IPS DF 6.9 (cell line): ENCODE measurements at regions not wholly inside any gene's neighbourhood (a gene's known extent, or its start where the extent isn't known, plus 50 kb on each side); places are given as distances from the start of the nearest gene placed in this dataset.

ENCODE experiments used
- DNase-seq: peaks from one replicate; pipeline ENCODE4 v3.0.0-alpha.2; 2013; ENCODE audit warnings: low read depth, low spot score
- H3K27ac ChIP-seq: one replicate; pipeline ENCODE4 v1.5.1; 2013; ENCODE audit warnings: low read length, control low read depth
- H3K27me3 ChIP-seq: 2 replicates; pipeline ENCODE4 v1.6.1; 2013; ENCODE audit warnings: mild to moderate bottlenecking, low read length; ENCODE audit not compliant: control insufficient read depth, insufficient read depth
- H3K36me3 ChIP-seq: 2 replicates; pipeline ENCODE4 v1.6.1; 2013; ENCODE audit warnings: low read length; ENCODE audit not compliant: control insufficient read depth, insufficient read depth
- H3K4me1 ChIP-seq: 2 replicates; pipeline ENCODE4 v1.6.1; 2013; ENCODE audit warnings: low read length; ENCODE audit not compliant: control insufficient read depth, insufficient read depth
- H3K4me3 ChIP-seq: 2 replicates; pipeline ENCODE4 v1.5.1; 2013; ENCODE audit warnings: mild to moderate bottlenecking, low read length
- H3K9me3 ChIP-seq: 2 replicates; pipeline ENCODE4 v1.6.1; 2013; ENCODE audit warnings: low read length, inconsistent platforms; ENCODE audit not compliant: control insufficient read depth, insufficient read depth
- WGBS: extraction: QIAGEN DNeasy Blood & Tissue Kit; methylation state at CpG from one replicate; pipeline ENCODE4 v1.1.7; 2013; ENCODE audit warnings: mixed read lengths, missing lambda C conversion rate; ENCODE audit not compliant: insufficient read length, insufficient coverage; 5-methylcytosine and 5-hydroxymethylcytosine counted together

- Histone ChIP-seq H3K27ac (no peak overlapping the region), H3K4me3 (no peak overlapping the region), H3K9me3 (no peaks in the 10 kb centered on the region), H3K27me3 (no peaks in the 10 kb centered on the region), H3K36me3 (no peaks in the 10 kb centered on the region), H3K4me1 (peaks cover 2% of the 10 kb centered on the region; the same call in 1 of the 2 replicates)
- WGBS: no CpG with 5 or more reads among the region's 5 CpGs
- no peak for DNase-seq
Measured at GRCh38 chr2:16250886-16251285, 310.5 kb downstream of the MYCN start.

- WGBS: no CpG with 5 or more reads among the region's 8 CpGs
- H3K36me3 ChIP-seq: no peaks in the 10 kb centered on the region
- no peak overlapping the region for H3K4me3 ChIP-seq
- no peaks in the 10 kb centered on the region for H3K27me3 ChIP-seq
- no peak for DNase-seq
- no peak overlapping the region for H3K27ac ChIP-seq
- H3K9me3 ChIP-seq: no peaks in the 10 kb centered on the region
- peaks cover 2% of the 10 kb centered on the region for H3K4me1 ChIP-seq
Measured at GRCh38 chr2:16250466-16250865, 310.1 kb downstream of the MYCN start.

- Histone ChIP-seq H3K4me1 (peaks cover 2% of the 10 kb centered on the region), H3K36me3 (no peaks in the 10 kb centered on the region), H3K27me3 (no peaks in the 10 kb centered on the region), H3K27ac (no peak overlapping the region), H3K9me3 (no peaks in the 10 kb centered on the region), H3K4me3 (no peak overlapping the region)
- DNase-seq: no peak
- no CpG with 5 or more reads among the region's 1 CpG for WGBS
Measured at GRCh38 chr2:16250056-16250425, 309.7 kb downstream of the MYCN start.

GRCh38 chr2:16249246-16250055 lies 309.1 kb downstream of the MYCN start:
- WGBS: no CpG with 5 or more reads among the region's 22 CpGs
- Histone ChIP-seq H3K4me3 (no peak overlapping the region), H3K4me1 (peaks cover 2% of the 10 kb centered on the region), H3K27ac (no peak overlapping the region), H3K9me3 (no peaks in the 10 kb centered on the region), H3K36me3 (no peaks in the 10 kb centered on the region), H3K27me3 (no peaks in the 10 kb centered on the region)
- DNase-seq: no peak

GRCh38 chr2:16248571-16249105 lies 308.3 kb downstream of the MYCN start:
- peaks cover 2% of the 10 kb centered on the region for H3K4me1 ChIP-seq
- WGBS: no CpG with 5 or more reads among the region's 5 CpGs
- no peak overlapping the region for H3K27ac ChIP-seq
- no peaks in the 10 kb centered on the region for H3K36me3 ChIP-seq
- H3K27me3 ChIP-seq: no peaks in the 10 kb centered on the region
- no peak for DNase-seq
- no peak overlapping the region for H3K4me3 ChIP-seq
- H3K9me3 ChIP-seq: no peaks in the 10 kb centered on the region

- Histone ChIP-seq H3K9me3 (no peaks in the 10 kb centered on the region), H3K4me3 (no peak overlapping the region), H3K27me3 (no peaks in the 10 kb centered on the region), H3K36me3 (no peaks in the 10 kb centered on the region), H3K27ac (no peak overlapping the region), H3K4me1 (peaks cover 2% of the 10 kb centered on the region)
- DNase-seq: no peak
- WGBS: no CpG with 5 or more reads among the region's 5 CpGs
Measured at GRCh38 chr2:16247326-16248122, 307.2 kb downstream of the MYCN start.

GRCh38 chr2:16246911-16247310 lies 306.6 kb downstream of the MYCN start:
- no CpG with 5 or more reads among the region's 7 CpGs for WGBS
- H3K9me3 ChIP-seq: no peaks in the 10 kb centered on the region

GRCh38 chr2:16246281-16246850 lies 306.0 kb downstream of the MYCN start:
- Histone ChIP-seq H3K27ac (no peak overlapping the region), H3K36me3 (no peaks in the 10 kb centered on the region), H3K4me3 (no peak overlapping the region), H3K4me1 (peaks cover 2% of the 10 kb centered on the region), H3K27me3 (no peaks in the 10 kb centered on the region), H3K9me3 (no peaks in the 10 kb centered on the region)
- no CpG with 5 or more reads among the region's 2 CpGs for WGBS
- DNase-seq: no peak

More at GRCh38 chr2:16246911-16247310, 306.6 kb downstream of the MYCN start:
- Histone ChIP-seq H3K27me3 (no peaks in the 10 kb centered on the region), H3K4me3 (no peak overlapping the region), H3K4me1 (peaks cover 2% of the 10 kb centered on the region), H3K27ac (no peak overlapping the region), H3K36me3 (no peaks in the 10 kb centered on the region)
- DNase-seq: no peak

GRCh38 chr2:16245481-16246054 lies 305.2 kb downstream of the MYCN start:
- peaks cover 2% of the 10 kb centered on the region for H3K4me1 ChIP-seq
- no peaks in the 10 kb centered on the region for H3K36me3 ChIP-seq
- DNase-seq: no peak
- H3K27ac ChIP-seq: no peak overlapping the region
- no peaks in the 10 kb centered on the region for H3K27me3 ChIP-seq
- H3K9me3 ChIP-seq: no peaks in the 10 kb centered on the region
- H3K4me3 ChIP-seq: no peak overlapping the region
- WGBS: no CpG with 5 or more reads among the region's 5 CpGs

GRCh38 chr2:16244966-16245320 lies 304.6 kb downstream of the MYCN start:
- no peak overlapping the region for H3K27ac ChIP-seq
- no peaks in the 10 kb centered on the region for H3K9me3 ChIP-seq
- no peaks in the 10 kb centered on the region for H3K36me3 ChIP-seq
- H3K4me3 ChIP-seq: no peak overlapping the region
- no peaks in the 10 kb centered on the region for H3K27me3 ChIP-seq
- peaks cover 2% of the 10 kb centered on the region for H3K4me1 ChIP-seq
- no CpG with 5 or more reads among the region's 5 CpGs for WGBS
- no peak for DNase-seq
